ENCODE measurements at regions not wholly inside any gene's neighbourhood (a gene's known extent, or its start where the extent isn't known, plus 50 kb on each side); places are given as distances from the start of the nearest gene placed in this dataset.
"Not testable (repeated sequence)": the region's sequence is repeated elsewhere in the genome, so short reads cannot be mapped to it uniquely, and the experiment has no call there.

GRCh38 chr15:92728266-92728665 lies 72.7 kb upstream of the FAM174B start:
- H3K27me3 ChIP-seq (ENCODE audit: control insufficient read depth, insufficient read depth, low read length), result no peaks in the 10 kb centered on the region
- H3K9ac ChIP-seq (ENCODE audit: low read length), result no peak overlapping the region
- H3K36me3 ChIP-seq (ENCODE audit: control insufficient read depth, insufficient read depth, low read length), result no peaks in the 10 kb centered on the region

DNA sequence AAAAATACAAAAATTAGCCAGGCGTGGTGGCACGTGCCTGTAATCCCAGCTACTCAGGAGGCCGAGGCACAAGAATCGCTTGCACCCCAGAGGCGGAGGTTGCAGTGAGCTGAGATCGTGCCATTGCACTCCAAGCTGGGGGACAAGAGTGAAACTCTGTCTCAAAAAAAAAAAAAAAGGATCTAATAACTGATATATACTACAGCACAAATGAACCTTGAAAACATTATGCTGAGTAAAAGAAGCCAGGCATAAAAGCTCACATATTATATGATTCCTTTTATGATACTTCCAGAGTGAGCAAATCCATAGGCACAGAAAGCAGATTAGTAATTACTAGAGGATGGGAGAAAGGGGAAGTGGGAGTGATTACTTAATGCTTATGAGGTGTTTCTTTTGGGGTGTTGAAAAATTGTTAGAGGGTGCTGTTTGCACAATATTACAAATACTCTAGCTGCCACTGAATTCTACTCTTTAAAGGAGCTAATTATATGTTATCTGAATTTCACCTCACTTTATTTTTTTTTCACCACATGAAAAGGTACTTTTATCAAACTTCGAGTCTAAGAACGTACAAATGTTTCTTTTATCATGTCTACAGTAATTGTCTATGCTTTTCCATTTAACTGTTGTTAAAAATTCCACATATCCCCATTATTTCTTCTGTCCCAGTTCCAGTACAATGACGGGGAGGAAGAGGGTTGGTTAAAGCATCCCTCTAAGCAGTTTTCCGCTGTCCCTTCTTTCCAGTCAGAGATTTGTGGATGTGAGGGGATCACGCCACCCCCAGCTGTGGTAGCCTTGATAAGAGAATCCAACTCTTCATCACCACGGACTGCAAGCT lies 77.7 kb upstream of the FAM174B start:
- no peaks in the 10 kb centered on the region for H3K36me3 ChIP-seq (ENCODE audit: control insufficient read depth, insufficient read depth, low read length)
- peak overlapping the region; percentile 77 for H3K27ac ChIP-seq (ENCODE audit: low read depth, low read length)
- H3K9ac ChIP-seq (ENCODE audit: low read length), result no peak overlapping the region
- no peaks in the 10 kb centered on the region for H3K4me1 ChIP-seq (ENCODE audit: control insufficient read depth, insufficient read depth, low read length)
- peak overlapping the region; percentile 60 for H3K4me3 ChIP-seq (ENCODE audit: low read length)
- H3K27me3 ChIP-seq (ENCODE audit: control insufficient read depth, insufficient read depth, low read length), result no peaks in the 10 kb centered on the region

More at GRCh38 chr15:92728266-92728665, 72.7 kb upstream of the FAM174B start:
- no peaks in the 10 kb centered on the region for H3K4me1 ChIP-seq (ENCODE audit: control insufficient read depth, insufficient read depth, low read length)
- H3K4me3 ChIP-seq (ENCODE audit: low read length), result no peak overlapping the region
- H3K27ac ChIP-seq (ENCODE audit: low read depth, low read length), result no peak overlapping the region

GRCh38 chr15:92733934-92734521 lies 78.5 kb upstream of the FAM174B start:
- no peaks in the 10 kb centered on the region for H3K36me3 ChIP-seq (ENCODE audit: control insufficient read depth, insufficient read depth, low read length)
- H3K27ac ChIP-seq (ENCODE audit: low read depth, low read length), result peak overlapping the region; percentile 77
- H3K4me1 ChIP-seq (ENCODE audit: control insufficient read depth, insufficient read depth, low read length), result no peaks in the 10 kb centered on the region
- H3K9ac ChIP-seq (ENCODE audit: low read length), result no peak overlapping the region
- H3K4me3 ChIP-seq (ENCODE audit: low read length), result peak overlapping the region; percentile 60
- H3K27me3 ChIP-seq (ENCODE audit: control insufficient read depth, insufficient read depth, low read length), result no peaks in the 10 kb centered on the region

DNA sequence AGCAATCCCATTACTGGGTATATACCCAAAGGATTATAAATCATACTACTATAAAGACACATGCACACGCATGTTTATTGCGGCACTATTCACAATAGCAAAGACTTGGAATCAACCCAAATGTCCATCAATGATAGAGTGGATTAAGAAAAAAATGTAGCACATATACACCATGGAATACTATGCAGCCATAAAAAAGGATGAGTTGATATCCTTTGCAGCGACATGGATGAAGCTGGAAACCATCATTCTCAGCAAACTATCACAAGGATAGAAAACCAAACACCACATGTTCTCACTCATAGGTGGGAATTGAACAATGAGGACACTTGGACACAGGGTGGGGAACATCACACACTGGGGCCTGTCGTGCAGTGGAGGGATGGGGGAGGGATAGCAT lies 83.7 kb upstream of the FAM174B start:
- not testable (repeated sequence) for H3K9ac ChIP-seq (ENCODE audit: low read length); H3K4me3 ChIP-seq (ENCODE audit: low read length); H3K27ac ChIP-seq (ENCODE audit: low read depth, low read length); H3K27me3 ChIP-seq (ENCODE audit: control insufficient read depth, insufficient read depth, low read length); H3K36me3 ChIP-seq (ENCODE audit: control insufficient read depth, insufficient read depth, low read length); H3K4me1 ChIP-seq (ENCODE audit: control insufficient read depth, insufficient read depth, low read length)

GRCh38 chr15:92745845-92746271 lies 90.3 kb upstream of the FAM174B start:
- no peak overlapping the region for H3K27ac ChIP-seq (ENCODE audit: low read depth, low read length)
- H3K36me3 ChIP-seq (ENCODE audit: control insufficient read depth, insufficient read depth, low read length), result no peaks in the 10 kb centered on the region
- no peaks in the 10 kb centered on the region for H3K4me1 ChIP-seq (ENCODE audit: control insufficient read depth, insufficient read depth, low read length)
- H3K4me3 ChIP-seq (ENCODE audit: low read length), result no peak overlapping the region
- no peak overlapping the region for H3K9ac ChIP-seq (ENCODE audit: low read length)
- no peaks in the 10 kb centered on the region for H3K27me3 ChIP-seq (ENCODE audit: control insufficient read depth, insufficient read depth, low read length)

DNA sequence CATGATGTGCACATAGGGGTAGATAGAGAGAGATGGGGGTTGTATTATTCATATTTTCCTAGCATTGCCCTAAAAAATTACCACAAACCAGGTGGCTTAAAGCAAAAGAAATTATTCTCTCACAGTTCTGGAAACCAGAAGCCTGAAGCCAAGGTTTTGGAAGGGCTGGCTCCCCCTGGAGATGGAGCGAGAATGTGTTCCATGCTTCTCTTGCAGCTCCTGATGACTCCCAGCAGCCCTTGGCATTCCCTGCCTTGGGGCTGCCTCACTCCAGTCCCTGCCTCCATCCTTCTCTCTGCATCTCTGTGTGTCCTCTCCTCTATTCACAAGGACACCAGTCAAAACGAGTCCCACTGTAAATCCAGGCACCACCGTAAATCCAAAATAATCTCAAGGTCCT lies 91.5 kb upstream of the FAM174B start:
- Histone ChIP-seq H3K9ac (ENCODE audit: low read length) (no peak overlapping the region), H3K27ac (ENCODE audit: low read depth, low read length) (no peak overlapping the region), H3K36me3 (ENCODE audit: control insufficient read depth, insufficient read depth, low read length) (no peaks in the 10 kb centered on the region), H3K4me1 (ENCODE audit: control insufficient read depth, insufficient read depth, low read length) (no peaks in the 10 kb centered on the region), H3K27me3 (ENCODE audit: control insufficient read depth, insufficient read depth, low read length) (no peaks in the 10 kb centered on the region), H3K4me3 (ENCODE audit: low read length) (no peak overlapping the region)

DNA sequence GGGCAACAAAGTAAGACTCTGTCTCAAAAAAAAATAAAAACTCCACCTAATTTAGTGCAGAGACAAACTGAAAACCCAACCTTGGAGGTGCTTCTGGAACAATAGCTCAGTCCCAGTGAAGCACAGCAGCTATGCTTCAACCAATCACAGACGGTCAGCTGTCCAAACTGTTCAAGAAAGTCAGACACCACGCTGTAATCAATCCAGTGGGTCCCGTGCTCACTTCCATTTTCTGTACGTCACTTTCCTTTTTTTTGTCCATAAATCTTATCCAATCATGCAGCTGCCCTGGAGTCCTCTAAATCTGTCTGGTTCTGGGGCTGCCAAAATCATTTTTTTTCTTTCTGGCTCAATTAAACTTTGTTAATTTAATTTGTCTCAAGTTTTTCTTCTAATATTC lies 93.6 kb upstream of the FAM174B start:
- Histone ChIP-seq H3K27ac (ENCODE audit: low read depth, low read length) (no peak overlapping the region), H3K4me3 (ENCODE audit: low read length) (no peak overlapping the region), H3K9ac (ENCODE audit: low read length) (no peak overlapping the region), H3K27me3 (ENCODE audit: control insufficient read depth, insufficient read depth, low read length) (no peaks in the 10 kb centered on the region), H3K36me3 (ENCODE audit: control insufficient read depth, insufficient read depth, low read length) (no peaks in the 10 kb centered on the region), H3K4me1 (ENCODE audit: control insufficient read depth, insufficient read depth, low read length) (no peaks in the 10 kb centered on the region)

DNA sequence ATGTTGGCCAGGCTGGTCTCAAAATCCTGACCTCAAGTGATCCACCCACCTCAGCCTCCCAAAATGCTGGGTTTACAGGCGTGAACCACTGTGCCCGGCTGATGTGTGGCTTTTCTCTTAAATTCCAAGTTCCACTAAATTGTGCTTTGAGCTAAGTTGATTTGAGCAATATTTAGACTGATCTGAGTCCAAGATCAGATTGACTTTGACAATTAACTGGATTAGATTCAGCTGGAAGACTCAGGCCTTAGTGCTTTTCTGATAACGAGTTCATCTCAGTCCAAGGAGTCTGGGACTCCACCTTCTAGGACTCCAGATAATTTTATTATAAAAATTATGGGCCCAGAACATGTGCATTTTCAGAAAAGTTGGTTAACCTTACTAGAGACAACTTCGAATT lies 94.4 kb upstream of the FAM174B start:
- Histone ChIP-seq H3K9ac (ENCODE audit: low read length) (no peak overlapping the region), H3K27me3 (ENCODE audit: control insufficient read depth, insufficient read depth, low read length) (no peaks in the 10 kb centered on the region), H3K4me1 (ENCODE audit: control insufficient read depth, insufficient read depth, low read length) (no peaks in the 10 kb centered on the region), H3K36me3 (ENCODE audit: control insufficient read depth, insufficient read depth, low read length) (no peaks in the 10 kb centered on the region), H3K27ac (ENCODE audit: low read depth, low read length) (no peak overlapping the region), H3K4me3 (ENCODE audit: low read length) (no peak overlapping the region)

DNA sequence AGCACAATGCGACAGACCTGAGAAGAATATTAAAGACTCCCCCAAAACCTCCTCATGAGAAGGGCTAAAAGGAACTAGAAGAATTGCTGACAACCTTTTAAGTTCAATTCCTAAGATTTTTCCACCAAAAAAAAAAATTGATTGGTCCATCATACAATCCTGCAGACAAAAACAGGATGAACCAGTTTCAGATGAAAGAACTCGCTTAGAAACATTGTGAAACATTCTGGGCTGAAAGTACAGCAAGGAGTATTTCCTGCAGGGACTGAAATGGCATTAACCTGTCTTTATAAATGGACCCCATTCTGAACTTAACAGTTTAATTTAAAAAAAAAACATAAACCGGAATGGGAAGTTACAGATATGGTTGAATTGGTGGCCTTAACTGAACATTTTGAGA lies 96.0 kb upstream of the FAM174B start:
- Histone ChIP-seq H3K27me3 (ENCODE audit: control insufficient read depth, insufficient read depth, low read length) (no peaks in the 10 kb centered on the region), H3K4me3 (ENCODE audit: low read length) (no peak overlapping the region), H3K9ac (ENCODE audit: low read length) (no peak overlapping the region), H3K27ac (ENCODE audit: low read depth, low read length) (no peak overlapping the region), H3K4me1 (ENCODE audit: control insufficient read depth, insufficient read depth, low read length) (no peaks in the 10 kb centered on the region), H3K36me3 (ENCODE audit: control insufficient read depth, insufficient read depth, low read length) (no peaks in the 10 kb centered on the region)

GRCh38 chr15:92753591-92753990 lies 98.0 kb upstream of the FAM174B start:
- Histone ChIP-seq H3K4me3 (ENCODE audit: low read length) (no peak overlapping the region), H3K27ac (ENCODE audit: low read depth, low read length) (no peak overlapping the region), H3K27me3 (ENCODE audit: control insufficient read depth, insufficient read depth, low read length) (no peaks in the 10 kb centered on the region), H3K9ac (ENCODE audit: low read length) (no peak overlapping the region), H3K4me1 (ENCODE audit: control insufficient read depth, insufficient read depth, low read length) (no peaks in the 10 kb centered on the region), H3K36me3 (ENCODE audit: control insufficient read depth, insufficient read depth, low read length) (no peaks in the 10 kb centered on the region)

DNA sequence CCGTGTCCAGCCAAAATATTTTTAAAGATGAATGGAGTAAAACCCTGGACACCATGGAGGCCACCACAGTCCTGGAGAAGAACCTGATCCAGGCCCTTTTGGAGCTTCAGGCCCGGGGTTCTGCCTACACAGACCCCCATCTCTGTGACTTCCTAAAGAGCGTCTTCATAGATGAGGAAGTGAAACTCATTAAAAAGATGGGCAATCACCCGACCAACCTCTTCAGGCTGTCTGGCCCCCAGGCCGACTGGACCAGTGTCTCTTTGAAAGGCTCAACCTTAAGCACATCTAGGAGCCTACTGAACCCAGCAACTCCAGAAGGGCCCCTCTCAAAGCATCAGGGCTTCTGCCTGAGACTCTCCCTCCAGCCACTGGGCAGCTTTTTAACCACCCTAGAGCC lies 107.9 kb upstream of the FAM174B start:
- no peak overlapping the region for H3K27ac ChIP-seq (ENCODE audit: low read depth, low read length)
- H3K4me3 ChIP-seq (ENCODE audit: low read length), result no peak overlapping the region
- H3K9ac ChIP-seq (ENCODE audit: low read length), result no peak overlapping the region
- H3K27me3 ChIP-seq (ENCODE audit: control insufficient read depth, insufficient read depth, low read length), result no peaks in the 10 kb centered on the region
- H3K4me1 ChIP-seq (ENCODE audit: control insufficient read depth, insufficient read depth, low read length), result no peaks in the 10 kb centered on the region
- H3K36me3 ChIP-seq (ENCODE audit: control insufficient read depth, insufficient read depth, low read length), result no peaks in the 10 kb centered on the region

GRCh38 chr15:92768131-92768530 lies 112.6 kb upstream of the FAM174B start:
- H3K27me3 ChIP-seq (ENCODE audit: control insufficient read depth, insufficient read depth, low read length); H3K9ac ChIP-seq (ENCODE audit: low read length); H3K4me3 ChIP-seq (ENCODE audit: low read length); H3K4me1 ChIP-seq (ENCODE audit: control insufficient read depth, insufficient read depth, low read length); H3K27ac ChIP-seq (ENCODE audit: low read depth, low read length); H3K36me3 ChIP-seq (ENCODE audit: control insufficient read depth, insufficient read depth, low read length): not testable (repeated sequence)

DNA sequence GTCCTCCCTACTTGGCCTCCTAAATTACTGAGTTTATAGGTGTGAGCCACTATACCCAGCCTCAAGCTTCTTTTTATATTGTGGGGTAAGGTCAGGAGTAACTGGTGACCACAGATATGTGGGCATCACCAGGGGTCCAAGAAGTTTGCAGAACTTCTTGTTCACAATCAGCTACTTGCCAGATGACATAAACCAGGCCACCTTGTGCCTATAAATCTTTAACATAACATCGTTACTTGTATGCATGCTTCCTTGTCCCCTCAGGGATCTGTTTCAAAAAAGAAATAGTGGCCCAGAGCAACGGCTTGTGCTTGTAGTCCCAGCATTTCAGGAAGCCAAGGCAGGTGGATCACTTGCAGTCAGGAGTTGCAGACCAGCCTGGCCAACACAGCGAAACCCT lies 115.1 kb upstream of the FAM174B start:
- Histone ChIP-seq H3K36me3 (ENCODE audit: control insufficient read depth, insufficient read depth, low read length) (no peaks in the 10 kb centered on the region), H3K4me3 (ENCODE audit: low read length) (no peak overlapping the region), H3K27ac (ENCODE audit: low read depth, low read length) (no peak overlapping the region), H3K4me1 (ENCODE audit: control insufficient read depth, insufficient read depth, low read length) (no peaks in the 10 kb centered on the region), H3K9ac (ENCODE audit: low read length) (no peak overlapping the region), H3K27me3 (ENCODE audit: control insufficient read depth, insufficient read depth, low read length) (no peaks in the 10 kb centered on the region)

Measured in rectal smooth muscle tissue (tissue), 1 donor.